GM19025 (cell line): ENCODE measurements at regions not wholly inside any gene's neighbourhood (a gene's known extent, or its start where the extent isn't known, plus 50 kb on each side); places are given as distances from the start of the nearest gene placed in this dataset.

Source experiments
- ATAC-seq: cut with Tn5 transposase; IDR thresholded peaks from one replicate; pipeline ENCODE4 v1.9.1; 2021; ENCODE audit warnings: mild to moderate bottlenecking, low read depth, moderate library complexity; ENCODE audit not compliant: unreplicated experiment

- ATAC-seq = no peak
Measured at GRCh38 chrX:118167361-118167760, 50.8 kb upstream of the KLHL13 start.

GRCh38 chrX:118171356-118171755 lies 54.7 kb upstream of the KLHL13 start:
- no peak for ATAC-seq

GRCh38 chrX:118174516-118175098 lies 58.0 kb upstream of the KLHL13 start:
- no peak for ATAC-seq

- no peak for ATAC-seq
Measured at GRCh38 chrX:118177708-118178107, 61.1 kb upstream of the KLHL13 start.

- ATAC-seq = no peak
Measured at GRCh38 chrX:118178450-118178849, 61.8 kb upstream of the KLHL13 start.

- no peak for ATAC-seq
Measured at GRCh38 chrX:118179161-118179560, 62.6 kb upstream of the KLHL13 start.

- no peak for ATAC-seq
Measured at GRCh38 chrX:118179718-118180117, 63.1 kb upstream of the KLHL13 start.

- no peak for ATAC-seq
Measured at GRCh38 chrX:118181030-118181429, 64.4 kb upstream of the KLHL13 start.

- ATAC-seq = no peak
Measured at GRCh38 chrX:118182025-118182424, 65.4 kb upstream of the KLHL13 start.

GRCh38 chrX:118182681-118183080 lies 66.1 kb upstream of the KLHL13 start:
- ATAC-seq = no peak

GRCh38 chrX:118183606-118184005 lies 67.0 kb upstream of the KLHL13 start:
- no peak for ATAC-seq

GRCh38 chrX:118187100-118187499 lies 70.5 kb upstream of the KLHL13 start:
- no peak for ATAC-seq

GRCh38 chrX:118189000-118189399 lies 72.4 kb upstream of the KLHL13 start:
- ATAC-seq = no peak

- no peak for ATAC-seq
Measured at GRCh38 chrX:118189628-118190027, 73.0 kb upstream of the KLHL13 start.

GRCh38 chrX:118197730-118198129 lies 81.1 kb upstream of the KLHL13 start:
- no peak for ATAC-seq

- no peak for ATAC-seq
Measured at GRCh38 chrX:118198577-118198976, 82.0 kb upstream of the KLHL13 start.

- ATAC-seq = no peak
Measured at GRCh38 chrX:118199997-118200396, 83.4 kb upstream of the KLHL13 start.

GRCh38 chrX:118205421-118206395 lies 89.1 kb upstream of the KLHL13 start:
- ATAC-seq = no peak

- ATAC-seq = no peak
Measured at GRCh38 chrX:118207831-118208453, 91.3 kb upstream of the KLHL13 start.

- ATAC-seq = no peak
Measured at GRCh38 chrX:118208481-118208880, 91.9 kb upstream of the KLHL13 start.
